Adrenal gland (tissue), 9 donors: ENCODE measurements at regions not wholly inside any gene's neighbourhood (a gene's known extent, or its start where the extent isn't known, plus 50 kb on each side); places are given as distances from the start of the nearest gene placed in this dataset.

ENCODE experiments used
- DNase-seq, 7 donors: peaks; one replicate each; pipeline ENCODE4 v3.0.0-alpha.2; 2019 to 2020
- H3K27ac ChIP-seq, 5 donors: fragments of 200-600 bp; sonication (generic) in 4 of 5; 1 replicate in 3 of 5; 2 replicates in 2 of 5; pipeline versions ENCODE4 v1.5.1 to v1.8.0; 2016 to 2020; ENCODE audit warnings: mild to moderate bottlenecking in 1 of 5
- H3K27me3 ChIP-seq: fragments of 200-600 bp; 2 replicates; pipeline ENCODE4 v1.8.0; 2021
- H3K36me3 ChIP-seq, 2 donors: fragments of 200-600 bp; replicated peaks in 1 of 2; 1 replicate in 1 of 2; 2 replicates in 1 of 2; pipeline versions ENCODE4 v1.5.1 to v1.8.0; 2018 to 2022
- H3K4me1 ChIP-seq, 2 donors: fragments of 200-600 bp; replicated peaks in 1 of 2; 1 replicate in 1 of 2; 2 replicates in 1 of 2; pipeline versions ENCODE4 v1.5.1 to v1.8.0; 2018 to 2021
- H3K4me3 ChIP-seq, 4 donors: fragments of 200-600 bp; sonication (generic) in 3 of 4; one replicate each; pipeline ENCODE4 v1.5.1; 2016 to 2018
- H3K9me3 ChIP-seq, 3 donors: fragments of 200-600 bp; sonication (generic) in 1 of 3; replicated peaks in 1 of 3; 1 replicate in 2 of 3; 2 replicates in 1 of 3; pipeline versions ENCODE4 v1.5.1 to v1.8.0; 2016 to 2021
- POLR2A ChIP-seq, 2 donors: fragments of 450-650 bp; IDR thresholded peaks; one replicate each; pipeline ENCODE4 v1.6.1; 2017; ENCODE audit warnings: antibody characterized with exemption in 2 of 2, mild to moderate bottlenecking in 2 of 2, moderate library complexity in 1 of 2
- WGBS, 4 donors: extraction: QIAGEN DNeasy Blood & Tissue Kit in 2 of 4; methylation state at CpG; one replicate each; pipeline versions ENCODE4 v1.1.5 to v1.1.7; 2013 to 2017; 5-methylcytosine and 5-hydroxymethylcytosine counted together
- intact Hi-C, 2 donors: fragments of 100-400 bp; cut with DNase I; formaldehyde crosslinking; loops; one replicate each; pipeline versions ENCODE4 v1.14.1 to v1.15.0; 2022 to 2023
- TF ChIP-seq, protein P1 (sequence below), 6 experiments: fragments of 450-650 bp in 4 of 6; fragments of 200-600 bp in 2 of 6; sonication (generic) in 1 of 6; IDR thresholded peaks; 1 replicate in 5 of 6; 2 replicates in 1 of 6; pipeline versions ENCODE4 v1.5.1 to v1.8.0; 2016 to 2021; ENCODE audit warnings: antibody characterized with exemption in 6 of 6, mild to moderate bottlenecking in 2 of 6, moderate library complexity in 1 of 6
- donor health status: healthy with polysubstance abuse.
- donor health status: Bipolar disorder and iron deficiency.
- donor health status: DM: yes; HTN: yes; CAD: no.
- donor health status: DM: no; HTN: no; CAD: no.
- donor health status: DM: no; HTN: no; CAD: no.

DNA sequence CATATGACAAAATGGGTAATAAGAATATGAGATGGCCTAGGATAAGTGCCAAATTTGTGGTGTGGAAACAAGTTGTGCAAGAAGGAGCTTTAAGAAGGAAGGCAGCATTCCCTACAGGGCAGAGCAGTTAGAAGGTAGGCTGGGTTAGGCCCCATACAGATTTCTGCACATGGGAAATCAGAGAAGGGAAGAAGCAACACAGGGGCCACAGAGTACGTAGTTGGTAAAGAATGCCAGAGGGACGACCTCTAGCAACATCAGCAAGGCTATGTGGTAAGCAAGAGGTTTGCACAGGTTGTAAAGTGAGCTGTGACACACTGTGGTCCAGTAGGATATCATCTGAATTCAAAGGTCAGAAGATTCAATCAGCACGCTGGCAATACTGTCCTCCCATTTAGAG, 765.6 kb upstream of the B3GALT2 start:
- intact Hi-C loops: no loop called here
- Histone ChIP-seq H3K9me3 (peaks cover 0 to 5% (median 0%) of the 10 kb centered on the region in 3 donors), H3K27me3 (no peaks in the 10 kb centered on the region), H3K36me3 (no peaks in the 10 kb centered on the region), H3K27ac (no peak overlapping the region), H3K4me1 (no peaks in the 10 kb centered on the region), H3K4me3 (no peak overlapping the region)
- WGBS, 4 donors: 77 to 89% (median 84%) methylated on average over 3 of the region's 3 CpGs
- TF ChIP-seq, protein P1, sequence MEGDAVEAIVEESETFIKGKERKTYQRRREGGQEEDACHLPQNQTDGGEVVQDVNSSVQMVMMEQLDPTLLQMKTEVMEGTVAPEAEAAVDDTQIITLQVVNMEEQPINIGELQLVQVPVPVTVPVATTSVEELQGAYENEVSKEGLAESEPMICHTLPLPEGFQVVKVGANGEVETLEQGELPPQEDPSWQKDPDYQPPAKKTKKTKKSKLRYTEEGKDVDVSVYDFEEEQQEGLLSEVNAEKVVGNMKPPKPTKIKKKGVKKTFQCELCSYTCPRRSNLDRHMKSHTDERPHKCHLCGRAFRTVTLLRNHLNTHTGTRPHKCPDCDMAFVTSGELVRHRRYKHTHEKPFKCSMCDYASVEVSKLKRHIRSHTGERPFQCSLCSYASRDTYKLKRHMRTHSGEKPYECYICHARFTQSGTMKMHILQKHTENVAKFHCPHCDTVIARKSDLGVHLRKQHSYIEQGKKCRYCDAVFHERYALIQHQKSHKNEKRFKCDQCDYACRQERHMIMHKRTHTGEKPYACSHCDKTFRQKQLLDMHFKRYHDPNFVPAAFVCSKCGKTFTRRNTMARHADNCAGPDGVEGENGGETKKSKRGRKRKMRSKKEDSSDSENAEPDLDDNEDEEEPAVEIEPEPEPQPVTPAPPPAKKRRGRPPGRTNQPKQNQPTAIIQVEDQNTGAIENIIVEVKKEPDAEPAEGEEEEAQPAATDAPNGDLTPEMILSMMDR (IDR thresholded peaks at IDR 0.05): no peak
- no peak for TF ChIP-seq POLR2A (IDR thresholded peaks at IDR 0.05)
- DNase-seq: no peak

DNA sequence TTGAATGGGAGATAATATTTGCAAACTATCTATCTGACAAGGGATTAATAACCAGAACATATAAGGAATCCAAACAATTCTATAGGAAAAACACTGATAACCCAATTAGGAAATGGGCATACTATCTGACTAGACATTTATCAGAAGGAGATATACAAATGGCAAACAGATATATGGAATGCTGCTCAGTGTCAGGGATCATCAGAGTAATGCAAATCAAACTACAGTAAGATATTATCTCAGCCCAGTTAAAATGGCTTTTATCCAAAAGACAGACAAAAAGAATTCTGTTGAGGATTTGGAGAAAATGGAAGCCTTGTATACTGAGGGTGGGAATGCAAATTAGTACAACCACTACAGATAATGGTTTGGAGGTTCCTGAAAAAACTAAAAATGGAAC, 758.0 kb upstream of the B3GALT2 start:
- Histone ChIP-seq H3K4me1 (no peaks in the 10 kb centered on the region), H3K4me3 (no peak overlapping the region), H3K27ac (no peak overlapping the region), H3K9me3 (no peaks in the 10 kb centered on the region), H3K36me3 (no peaks in the 10 kb centered on the region), H3K27me3 (no peaks in the 10 kb centered on the region)
- TF ChIP-seq POLR2A (IDR thresholded peaks at IDR 0.05): no peak
- TF ChIP-seq, protein P1 (IDR thresholded peaks at IDR 0.05): no peak
- no peak for DNase-seq
- intact Hi-C loops: no loop called here

DNA sequence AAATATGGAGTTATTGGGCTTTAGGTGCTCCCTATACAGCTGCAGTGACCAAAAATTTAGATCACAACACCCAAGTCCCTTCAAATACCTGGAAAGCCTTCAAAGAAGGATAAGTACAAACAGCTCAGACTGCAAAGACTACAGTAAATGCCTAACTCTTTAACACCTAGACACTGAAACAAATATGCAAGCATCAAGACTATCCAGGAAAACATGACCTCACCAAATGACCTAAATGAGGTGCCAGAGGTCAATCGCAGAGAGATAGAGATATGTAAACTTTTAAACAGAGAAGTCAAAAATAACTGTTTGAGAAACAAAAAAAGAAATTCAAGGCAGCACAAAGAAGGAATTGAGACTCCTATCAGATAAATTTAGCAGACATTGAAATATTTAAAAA, 753.8 kb upstream of the B3GALT2 start:
- intact Hi-C loops: no loop called here
- Histone ChIP-seq H3K4me3 (no peak overlapping the region), H3K27ac (no peak overlapping the region), H3K27me3 (no peaks in the 10 kb centered on the region), H3K9me3 (no peaks in the 10 kb centered on the region), H3K4me1 (no peaks in the 10 kb centered on the region), H3K36me3 (no peaks in the 10 kb centered on the region)
- WGBS, 4 donors: 81 to 91% (median 85%) methylated on average over 1 of the region's 1 CpG
- TF ChIP-seq, protein P1 (IDR thresholded peaks at IDR 0.05): no peak
- no peak for DNase-seq

DNA sequence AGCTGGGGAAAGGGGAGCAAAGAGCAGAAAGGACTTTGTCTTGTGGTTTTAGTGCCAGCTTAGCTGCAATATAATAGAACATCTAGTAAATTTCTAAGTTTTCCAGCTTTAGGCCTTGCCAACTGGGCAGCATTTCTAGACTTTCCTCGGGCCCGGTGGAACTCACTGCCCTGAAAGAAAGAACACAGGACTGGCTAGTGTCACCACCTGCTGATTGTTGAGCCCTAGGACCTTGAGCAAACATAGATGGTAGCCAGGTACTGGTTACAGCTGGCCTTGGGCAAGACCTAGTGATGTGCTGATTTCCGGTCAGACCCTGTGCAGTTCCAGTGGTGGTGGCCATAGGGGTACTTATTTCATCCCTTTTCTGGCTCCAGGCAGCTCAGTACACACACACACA, 753.2 kb upstream of the B3GALT2 start:
- TF ChIP-seq, protein P1 (IDR thresholded peaks at IDR 0.05): no peak
- no peak for TF ChIP-seq POLR2A (IDR thresholded peaks at IDR 0.05)
- intact Hi-C loops: no loop called here

More for the DNA sequence above, 753.2 kb upstream of the B3GALT2 start:
- WGBS, 4 donors: 96 to 100% (median 100%) methylated on average over 2 to 3 of the region's 3 CpGs
- Histone ChIP-seq H3K4me1 (no peaks in the 10 kb centered on the region), H3K27me3 (no peaks in the 10 kb centered on the region), H3K27ac (no peak overlapping the region), H3K4me3 (no peak overlapping the region), H3K9me3 (no peaks in the 10 kb centered on the region), H3K36me3 (no peaks in the 10 kb centered on the region)
- DNase-seq: no peak
